ENCODE measurements at regions not wholly inside any gene's neighbourhood (a gene's known extent, or its start where the extent isn't known, plus 50 kb on each side); places are given as distances from the start of the nearest gene placed in this dataset.

DNA sequence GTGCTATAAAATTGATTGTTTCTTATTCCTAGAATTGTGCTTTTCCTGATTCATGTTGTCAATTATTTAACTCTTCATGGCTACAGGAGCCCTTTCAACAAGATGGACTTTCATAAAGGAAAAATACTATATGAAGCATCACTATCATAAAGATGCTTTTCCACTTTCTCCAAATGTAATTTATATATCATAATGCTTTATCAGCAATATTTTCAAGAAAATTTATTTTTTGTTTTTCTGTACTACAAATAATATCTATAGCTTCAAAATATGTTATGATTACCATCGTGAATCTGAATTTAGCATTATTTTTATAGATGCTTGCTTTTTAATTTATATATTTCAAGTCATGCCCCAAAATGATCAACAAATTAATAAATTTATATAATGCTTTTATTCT, 873.5 kb upstream of the LRFN5 start:
- no peak overlapping the region for H3K27ac ChIP-seq (ENCODE audit: insufficient read length, low read depth, low read length)
- no peak overlapping the region for H3K14ac ChIP-seq (ENCODE audit: insufficient read depth, low read length)
- H2BK15ac ChIP-seq (ENCODE audit: low read depth, low read length), result no peak overlapping the region
- no peak for DNase-seq
- H2BK5ac ChIP-seq (ENCODE audit: insufficient read length, low read length), result no peak overlapping the region
- no peaks in the 10 kb centered on the region for H3K4me1 ChIP-seq (ENCODE audit: insufficient read depth, low read length)
- peaks cover 15% of the 10 kb centered on the region for H3K9me3 ChIP-seq (ENCODE audit: control insufficient read depth, low read depth, low read length)
- H3K4ac ChIP-seq (ENCODE audit: low read depth, low read length), result no peak overlapping the region
- no peaks in the 10 kb centered on the region for H3K79me1 ChIP-seq (ENCODE audit: insufficient read depth, low read depth, low read length, poor library complexity, severe bottlenecking)
- H3K23me2 ChIP-seq (ENCODE audit: insufficient read length, low read depth, low read length, poor library complexity, severe bottlenecking), result no peaks in the 10 kb centered on the region
- no peak overlapping the region for H3K56ac ChIP-seq (ENCODE audit: insufficient read length, low read depth, low read length)
- H3K9ac ChIP-seq (ENCODE audit: extremely low read depth, insufficient read length, low read length), result no peak overlapping the region
- no peak overlapping the region for H3K18ac ChIP-seq (ENCODE audit: insufficient read length, low read depth, low read length)
- no peak overlapping the region for H3T11ph ChIP-seq (ENCODE audit: low read length)
- no peaks in the 10 kb centered on the region for H3K79me2 ChIP-seq (ENCODE audit: insufficient read depth, low read length)
- no peak overlapping the region for H3K23ac ChIP-seq (ENCODE audit: insufficient read length, low read depth, low read length)
- Mint-ChIP-seq H3K4me3 (no peak overlapping the region), H3K27ac (no peak overlapping the region), H3K36me3 (ENCODE audit: insufficient read depth in 1 of 3, low read depth in 3 of 3) (peaks cover 11 to 15% (median 11%) of the 10 kb centered on the region in 3 experiments), H3K9me3 (peaks cover 21 to 30% of the 10 kb centered on the region in 2 experiments), H3K27me3 (ENCODE audit: low read depth) (no peaks in the 10 kb centered on the region), H3K4me1 (peaks cover 0 to 5% of the 10 kb centered on the region in 2 experiments; a peak in 2 of 4 replicates)
- TF ChIP-seq, protein P1, sequence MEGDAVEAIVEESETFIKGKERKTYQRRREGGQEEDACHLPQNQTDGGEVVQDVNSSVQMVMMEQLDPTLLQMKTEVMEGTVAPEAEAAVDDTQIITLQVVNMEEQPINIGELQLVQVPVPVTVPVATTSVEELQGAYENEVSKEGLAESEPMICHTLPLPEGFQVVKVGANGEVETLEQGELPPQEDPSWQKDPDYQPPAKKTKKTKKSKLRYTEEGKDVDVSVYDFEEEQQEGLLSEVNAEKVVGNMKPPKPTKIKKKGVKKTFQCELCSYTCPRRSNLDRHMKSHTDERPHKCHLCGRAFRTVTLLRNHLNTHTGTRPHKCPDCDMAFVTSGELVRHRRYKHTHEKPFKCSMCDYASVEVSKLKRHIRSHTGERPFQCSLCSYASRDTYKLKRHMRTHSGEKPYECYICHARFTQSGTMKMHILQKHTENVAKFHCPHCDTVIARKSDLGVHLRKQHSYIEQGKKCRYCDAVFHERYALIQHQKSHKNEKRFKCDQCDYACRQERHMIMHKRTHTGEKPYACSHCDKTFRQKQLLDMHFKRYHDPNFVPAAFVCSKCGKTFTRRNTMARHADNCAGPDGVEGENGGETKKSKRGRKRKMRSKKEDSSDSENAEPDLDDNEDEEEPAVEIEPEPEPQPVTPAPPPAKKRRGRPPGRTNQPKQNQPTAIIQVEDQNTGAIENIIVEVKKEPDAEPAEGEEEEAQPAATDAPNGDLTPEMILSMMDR (conservative IDR thresholded peaks at IDR 0.05), result no peak
- no peak overlapping the region for H2BK120ac ChIP-seq (ENCODE audit: low read depth, low read length, poor library complexity, severe bottlenecking)
- H4K8ac ChIP-seq (replicated peaks; ENCODE audit: insufficient read length, low read depth, low read length), result no peak overlapping the region
- H3K27me3 ChIP-seq (ENCODE audit: insufficient read depth, low read length), result no peaks in the 10 kb centered on the region
- H3K4me2 ChIP-seq (ENCODE audit: insufficient read depth, insufficient read length, low read length), result no peak overlapping the region
- no peak overlapping the region for H2BK20ac ChIP-seq (ENCODE audit: low read depth, low read length, poor library complexity, severe bottlenecking)
- H2AK5ac ChIP-seq (ENCODE audit: insufficient read length, low read length), result no peak overlapping the region
- WGBS (ENCODE audit: extremely low coverage, insufficient read length, low lambda C conversion rate), result no CpG with 5 or more reads among the region's 1 CpG
- H4K5ac ChIP-seq (ENCODE audit: insufficient read length, low read depth, low read length), result no peak overlapping the region
- H4K91ac ChIP-seq (ENCODE audit: insufficient read length, low read depth, low read length), result no peak overlapping the region
- no peak overlapping the region for H2BK12ac ChIP-seq (ENCODE audit: insufficient read length, low read depth, low read length)
- no peak overlapping the region for H2AFZ ChIP-seq (ENCODE audit: low read length)
- no peaks in the 10 kb centered on the region for H4K20me1 ChIP-seq (ENCODE audit: control insufficient read depth, insufficient read depth, insufficient read length)
